ENCODE measurements at regions not wholly inside any gene's neighbourhood (a gene's known extent, or its start where the extent isn't known, plus 50 kb on each side); places are given as distances from the start of the nearest gene placed in this dataset.

GRCh38 chr3:107897471-107898061, 193.3 kb downstream of the CD47 start:
- no peak for DNase-seq (ENCODE audit: low spot score)

DNA sequence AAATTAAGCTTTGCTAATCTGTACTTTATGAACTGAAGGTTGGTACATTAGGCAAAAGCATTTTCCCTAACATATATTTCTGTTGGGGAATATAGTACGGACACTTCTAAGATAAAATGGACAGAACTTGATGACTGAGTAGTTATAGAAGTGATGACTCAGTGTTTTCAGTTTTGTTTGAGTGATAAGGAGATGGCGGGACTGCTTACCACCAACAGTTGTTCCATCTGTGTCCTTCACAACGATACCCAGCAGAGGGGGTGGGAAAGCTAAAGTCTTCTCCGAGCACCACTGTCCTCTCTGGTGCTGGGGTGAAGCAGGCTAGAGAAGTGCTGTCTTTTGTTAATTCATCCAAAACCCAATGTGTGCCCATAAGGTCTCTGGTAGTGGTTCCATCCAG, 195.8 kb downstream of the CD47 start:
- DNase-seq (ENCODE audit: low spot score), result no peak

DNA sequence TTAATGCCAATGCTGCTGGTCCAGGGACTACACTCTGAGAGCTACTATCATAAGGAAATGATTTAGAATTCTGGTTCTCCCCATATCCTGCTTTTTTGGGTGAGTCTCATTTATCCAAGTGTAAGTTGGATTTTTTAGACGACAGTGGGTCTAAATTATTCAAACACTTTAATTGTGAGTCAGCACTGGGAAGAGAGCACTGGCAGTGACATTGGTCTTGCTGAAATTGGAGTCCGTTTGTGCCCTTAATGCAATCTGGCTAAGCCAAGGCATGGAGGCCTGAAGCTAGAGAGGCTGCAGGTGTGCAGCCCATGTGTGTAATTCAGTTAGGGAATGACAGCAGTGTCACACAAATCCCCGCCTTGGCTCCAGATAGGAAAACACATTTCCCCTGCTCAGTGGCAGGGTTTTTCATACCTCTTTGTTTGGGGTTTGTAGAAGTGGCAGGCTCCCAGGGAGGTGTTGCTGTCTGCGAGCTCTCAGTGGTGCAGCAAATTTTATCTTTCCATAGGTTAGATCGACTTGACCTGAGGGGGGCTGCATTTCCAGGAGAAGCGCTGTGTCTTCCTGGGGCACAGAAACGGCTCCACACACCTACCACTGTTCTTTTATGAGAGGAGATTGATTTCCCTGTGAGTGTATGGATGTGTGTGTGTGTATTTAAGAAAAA, 197.7 kb downstream of the CD47 start:
- no peak for DNase-seq (ENCODE audit: low spot score)

DNA sequence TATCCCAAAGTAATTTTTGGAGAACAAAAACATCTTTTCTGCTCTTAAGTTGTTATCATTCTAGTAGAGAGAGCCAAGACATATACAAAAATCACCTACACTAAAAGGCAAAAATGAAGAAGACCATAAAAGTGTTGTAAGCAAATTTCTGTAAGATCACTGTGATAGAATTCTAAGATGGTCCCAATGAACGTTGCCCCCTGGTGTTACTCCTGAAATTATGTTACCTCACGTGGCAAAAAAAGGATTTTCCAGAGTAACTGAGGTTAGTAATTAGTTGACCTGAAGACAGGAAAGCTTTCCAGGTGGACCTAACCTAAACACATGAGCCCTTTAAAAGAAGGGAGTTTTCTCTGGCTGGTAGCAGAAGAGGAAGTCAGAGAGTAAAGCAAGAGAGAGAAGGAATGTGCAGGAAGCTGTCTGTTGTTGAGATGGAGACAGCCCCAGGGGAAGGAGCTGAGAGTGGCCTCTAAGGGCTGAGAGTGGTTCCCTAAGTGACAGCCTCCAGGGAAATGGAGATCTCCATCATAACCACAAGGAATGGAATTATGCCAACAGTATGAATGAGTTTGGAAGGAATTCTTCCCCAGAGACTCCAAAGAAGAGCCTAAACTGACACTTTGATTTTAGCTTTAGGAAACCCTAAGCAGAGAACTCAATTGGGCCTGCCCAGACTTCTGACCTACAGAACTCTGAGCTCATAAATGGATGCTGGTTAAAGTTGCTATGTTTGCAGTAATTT, 205.9 kb downstream of the CD47 start:
- DNase-seq (ENCODE audit: low spot score), result no peak

DNA sequence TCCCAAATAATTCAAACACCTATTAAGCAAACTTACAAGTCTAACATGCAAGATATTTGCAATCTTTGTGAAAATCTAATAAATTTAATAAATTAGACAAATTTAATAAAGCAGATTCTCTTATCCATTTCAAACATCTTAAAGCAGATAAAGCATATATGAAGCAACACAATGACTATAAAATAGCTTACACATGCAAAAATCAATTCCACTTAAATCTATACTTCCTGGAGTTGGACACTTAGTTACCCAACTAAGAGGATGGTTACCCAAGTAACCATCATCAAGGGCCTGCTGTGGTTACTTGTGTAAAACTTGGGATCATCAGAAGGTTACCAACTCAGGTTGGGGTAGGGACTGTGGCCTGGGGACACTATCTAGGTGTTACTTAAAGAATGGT, 206.8 kb downstream of the CD47 start:
- DNase-seq (ENCODE audit: low spot score), result no peak

- DNase-seq (ENCODE audit: low spot score), result no peak
Measured at GRCh38 chr3:107882881-107883280, 207.9 kb downstream of the CD47 start.

DNA sequence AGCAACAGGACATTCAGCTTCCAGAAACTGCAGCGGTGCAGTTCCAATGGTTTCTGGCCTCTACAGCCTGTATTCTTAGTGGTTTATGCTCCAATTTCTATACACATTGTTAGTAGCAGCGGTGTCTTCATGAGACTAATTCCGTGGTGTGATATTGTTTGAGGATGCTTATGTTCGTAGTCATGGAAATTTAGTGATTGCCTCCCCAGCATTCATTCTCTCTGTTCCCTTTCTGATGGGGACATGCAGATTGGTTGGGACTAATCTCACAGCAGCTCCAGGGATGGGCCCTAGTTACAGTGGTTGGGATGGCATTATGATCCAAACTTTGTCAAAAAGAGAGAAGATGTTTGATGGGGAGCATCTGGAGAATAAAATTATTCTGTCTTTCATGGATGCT, 208.6 kb downstream of the CD47 start:
- no peak for DNase-seq (ENCODE audit: low spot score)

DNA sequence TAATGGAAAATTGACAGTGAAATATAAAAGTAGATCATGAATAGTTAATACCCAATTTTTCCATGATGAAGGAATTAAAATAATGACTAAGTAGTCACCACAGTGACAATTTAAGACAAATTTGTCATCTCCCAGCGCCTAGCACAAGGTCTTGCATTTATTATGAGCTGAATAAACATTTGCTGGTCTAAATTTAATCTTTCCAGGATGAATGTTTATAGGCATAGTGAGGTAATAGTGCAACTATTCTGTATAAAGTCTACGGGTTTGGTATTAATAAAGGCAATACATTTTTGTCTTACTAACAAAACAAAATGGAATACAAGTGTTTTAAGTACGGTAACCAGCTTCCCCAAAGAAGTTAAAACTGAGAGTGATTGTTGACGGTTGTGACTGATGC, 209.3 kb downstream of the CD47 start:
- no peak for DNase-seq (ENCODE audit: low spot score)

DNA sequence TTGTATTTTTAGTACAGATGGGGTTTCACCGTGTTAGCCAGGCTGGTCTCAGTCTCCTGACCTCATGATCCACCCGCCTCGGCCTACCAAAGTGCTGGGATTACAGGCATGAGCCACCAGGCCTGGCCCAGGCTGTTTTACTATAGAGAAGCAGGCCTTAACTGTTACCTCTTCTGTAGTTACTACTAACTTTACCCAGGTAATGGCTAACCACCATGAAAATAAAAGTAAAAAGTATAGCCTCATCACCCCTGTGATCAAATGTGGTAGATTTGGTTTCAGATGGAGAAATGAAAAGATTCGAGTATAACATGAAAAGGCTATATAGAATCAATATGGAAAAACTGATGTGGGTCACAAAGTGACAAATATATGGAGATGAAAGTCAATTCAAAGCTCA, 210.1 kb downstream of the CD47 start:
- DNase-seq (ENCODE audit: low spot score), result no peak

DNA sequence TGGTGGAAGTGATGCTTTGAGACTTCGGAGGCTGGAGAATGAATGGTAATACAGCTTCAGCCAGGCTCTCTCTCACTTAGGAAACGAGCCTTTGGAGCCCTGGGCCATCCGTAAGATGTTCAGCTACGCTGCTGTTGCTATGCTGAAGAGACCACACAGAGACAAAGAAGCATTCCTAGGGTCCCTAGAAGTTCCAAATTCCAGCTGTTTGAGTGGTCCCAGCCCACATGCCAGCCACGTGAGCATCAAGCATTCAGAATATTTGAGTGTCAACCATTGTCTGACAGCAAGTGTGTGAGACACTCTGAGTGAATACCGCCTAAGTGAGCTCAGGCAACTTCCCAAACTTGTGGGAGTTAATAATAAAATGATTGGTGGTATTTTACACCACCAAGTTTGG, 212.9 kb downstream of the CD47 start:
- no peak for DNase-seq (ENCODE audit: low spot score)

DNA sequence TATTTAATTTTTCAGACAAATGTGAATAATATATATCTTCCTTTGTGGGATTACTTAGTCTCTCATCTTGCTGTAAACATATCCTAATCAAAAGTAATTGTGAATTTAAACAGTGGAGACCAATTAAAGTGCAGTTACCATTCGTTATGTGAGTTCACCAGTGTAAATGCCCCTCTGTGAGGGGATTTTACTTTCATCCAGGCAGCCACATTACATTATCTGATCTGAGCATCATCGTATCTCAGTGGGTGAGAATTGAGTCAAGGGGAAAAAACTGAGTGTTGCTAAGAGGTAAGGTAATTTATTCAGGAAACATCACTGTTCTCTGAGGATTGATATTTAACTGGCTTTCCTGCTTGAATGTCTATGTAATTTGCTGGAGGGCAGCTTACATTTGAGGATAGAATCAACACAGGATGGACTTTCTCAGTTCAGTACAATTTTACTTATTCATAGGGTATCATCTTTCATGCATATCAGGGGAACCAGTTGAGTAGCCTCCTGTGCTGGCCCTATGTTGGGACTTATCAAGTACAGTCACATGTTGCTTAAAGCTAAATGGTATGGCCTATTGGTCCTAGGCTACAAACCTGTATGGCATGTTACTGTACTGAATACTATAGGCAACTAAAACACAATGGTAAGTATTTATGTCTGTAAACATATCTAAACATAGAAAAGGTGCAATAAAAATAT, 219.7 kb downstream of the CD47 start:
- no peak for DNase-seq (ENCODE audit: low spot score)

GRCh38 chr3:107870096-107870495, 220.7 kb downstream of the CD47 start:
- no peak for DNase-seq (ENCODE audit: low spot score)

DNA sequence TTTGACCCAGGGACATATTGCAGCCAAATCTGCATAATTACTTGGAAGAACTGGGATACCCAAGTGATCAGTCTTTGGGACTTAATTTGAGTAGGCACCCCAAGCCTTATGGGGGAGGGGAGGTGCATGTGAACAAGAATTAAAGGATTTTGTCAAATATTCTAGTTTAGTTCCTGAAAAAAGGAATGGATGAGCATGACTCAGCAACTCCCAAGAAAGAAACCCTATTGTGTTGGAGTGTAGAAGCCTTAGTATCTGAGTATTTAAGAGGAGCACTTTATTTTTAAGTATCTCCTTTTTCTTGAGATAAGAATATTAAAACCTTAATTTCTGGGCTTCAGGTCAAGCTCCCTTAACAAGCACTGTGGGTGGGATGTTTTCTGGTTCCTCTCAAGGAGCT, 222.4 kb downstream of the CD47 start:
- no peak for DNase-seq (ENCODE audit: low spot score)

DNA sequence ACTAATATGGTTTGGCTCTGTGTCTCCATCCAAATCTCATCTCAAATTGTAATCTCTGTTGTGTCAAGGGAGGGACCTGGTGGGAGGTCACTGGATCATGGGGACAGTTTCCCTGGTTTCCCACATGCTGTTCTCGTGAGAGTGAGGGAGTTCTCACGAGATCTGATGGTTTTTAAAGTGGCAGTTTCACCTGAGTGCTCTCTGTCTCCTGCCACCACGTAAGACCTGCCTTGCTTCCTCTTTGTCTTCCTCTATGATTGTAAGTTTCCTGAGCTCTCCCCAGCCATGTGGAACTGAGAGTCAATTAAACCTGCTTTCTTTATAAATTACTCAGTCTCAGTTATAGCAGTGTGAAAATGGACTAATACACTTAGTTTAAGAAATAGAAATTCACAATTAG, 228.9 kb downstream of the CD47 start:
- no peak for DNase-seq (ENCODE audit: low spot score)

DNA sequence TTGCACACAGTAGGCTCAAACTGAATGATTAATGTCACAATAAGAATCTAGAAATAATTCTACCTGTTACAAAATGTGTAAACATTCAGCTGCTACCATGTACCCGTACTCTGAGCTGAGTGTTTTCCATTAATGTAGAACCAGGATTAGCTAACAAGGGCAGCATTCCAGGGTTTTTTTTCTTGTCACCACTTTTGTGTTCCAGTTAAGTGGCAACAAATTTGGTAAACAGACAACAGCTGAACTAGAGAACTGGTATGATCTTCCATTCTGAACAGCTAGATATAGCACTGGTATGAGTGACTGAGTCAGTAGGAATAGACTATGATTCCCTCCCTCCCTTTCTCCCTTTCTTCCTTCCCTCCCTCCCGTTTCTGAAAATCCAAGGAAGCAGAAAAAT, 229.4 kb downstream of the CD47 start:
- DNase-seq (ENCODE audit: low spot score), result no peak
